Ectodermal cell (in vitro differentiated cells): ENCODE measurements at regions not wholly inside any gene's neighbourhood (a gene's known extent, or its start where the extent isn't known, plus 50 kb on each side); places are given as distances from the start of the nearest gene placed in this dataset.

Source experiments
- H3K27ac ChIP-seq: 2 replicates; pipeline ENCODE4 v1.7.0; 2013; ENCODE audit warnings: mild to moderate bottlenecking, low read depth, low read length; ENCODE audit not compliant: insufficient read depth, poor library complexity, severe bottlenecking
- H3K27me3 ChIP-seq: 2 replicates; pipeline ENCODE4 v1.7.0; 2013; ENCODE audit warnings: mild to moderate bottlenecking, low read length; ENCODE audit not compliant: insufficient read depth, control insufficient read depth, poor library complexity, severe bottlenecking
- H3K36me3 ChIP-seq: one replicate; pipeline ENCODE4 v1.7.0; 2013; ENCODE audit warnings: low read length; ENCODE audit not compliant: control insufficient read depth, insufficient read depth
- H3K4me1 ChIP-seq: one replicate; pipeline ENCODE4 v1.7.0; 2013; ENCODE audit warnings: low read length; ENCODE audit not compliant: control insufficient read depth, insufficient read depth
- H3K4me3 ChIP-seq: 2 replicates; pipeline ENCODE4 v1.7.0; 2013; ENCODE audit warnings: low read depth, low read length, control low read depth; ENCODE audit not compliant: insufficient read depth
- H3K9me3 ChIP-seq: 2 replicates; pipeline ENCODE4 v1.7.0; 2013; ENCODE audit warnings: mild to moderate bottlenecking, low read length, moderate library complexity; ENCODE audit not compliant: control insufficient read depth
- WGBS, 2 experiments: methylation state at CpG; one replicate each; pipeline ENCODE4 v1.1.7; 2013; ENCODE audit warnings: missing lambda C conversion rate in 2 of 2; 5-methylcytosine and 5-hydroxymethylcytosine counted together

DNA sequence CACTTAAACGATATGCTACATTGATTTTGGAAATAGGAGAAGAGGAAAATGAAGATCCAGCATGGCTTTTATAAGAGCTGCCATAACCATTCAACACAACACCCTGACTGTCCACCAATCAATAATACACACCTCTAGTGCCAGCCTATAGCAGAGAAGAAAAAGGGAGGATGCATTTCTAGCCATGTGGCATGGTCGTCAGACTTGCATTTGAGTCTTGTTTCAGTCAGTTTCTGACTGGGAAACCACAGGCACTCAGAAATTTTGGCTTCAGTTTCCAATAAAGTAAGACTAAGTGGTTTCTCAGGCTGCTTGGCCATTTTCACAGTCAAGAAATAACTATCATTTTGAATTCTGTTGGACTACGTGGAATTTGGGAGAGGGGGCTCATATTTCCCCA, 523.5 kb upstream of the LRRC4C start:
- no peaks in the 10 kb centered on the region for H3K27me3 ChIP-seq
- H3K4me3 ChIP-seq = no peak overlapping the region
- no peak overlapping the region for H3K27ac ChIP-seq
- 84 to 91% methylated on average over 2 of the region's 3 CpGs for WGBS, 2 experiments
- no peaks in the 10 kb centered on the region for H3K9me3 ChIP-seq
- H3K4me1 ChIP-seq = no peaks in the 10 kb centered on the region
- no peaks in the 10 kb centered on the region for H3K36me3 ChIP-seq

DNA sequence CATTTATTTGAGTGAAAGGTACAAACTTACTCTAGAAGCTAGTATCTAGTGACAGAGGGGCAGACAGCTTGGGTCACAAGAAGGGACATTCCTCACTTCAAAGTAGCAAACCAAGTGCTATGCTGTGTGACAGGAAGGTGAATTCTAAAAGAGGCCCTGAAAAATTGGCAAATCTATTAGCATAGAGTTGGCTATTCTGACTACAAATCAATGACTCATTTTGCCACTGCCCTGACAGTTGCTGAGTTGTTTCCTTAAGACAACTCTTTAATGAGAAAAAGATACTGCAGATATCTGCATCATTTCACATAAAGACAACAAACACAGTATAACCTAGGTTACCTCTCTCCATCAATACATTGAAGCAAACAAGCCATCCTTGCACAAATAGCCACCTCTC, 524.0 kb upstream of the LRRC4C start:
- Histone ChIP-seq H3K4me3 (no peak overlapping the region), H3K9me3 (no peaks in the 10 kb centered on the region), H3K27ac (no peak overlapping the region), H3K36me3 (no peaks in the 10 kb centered on the region), H3K4me1 (no peaks in the 10 kb centered on the region), H3K27me3 (no peaks in the 10 kb centered on the region)

DNA sequence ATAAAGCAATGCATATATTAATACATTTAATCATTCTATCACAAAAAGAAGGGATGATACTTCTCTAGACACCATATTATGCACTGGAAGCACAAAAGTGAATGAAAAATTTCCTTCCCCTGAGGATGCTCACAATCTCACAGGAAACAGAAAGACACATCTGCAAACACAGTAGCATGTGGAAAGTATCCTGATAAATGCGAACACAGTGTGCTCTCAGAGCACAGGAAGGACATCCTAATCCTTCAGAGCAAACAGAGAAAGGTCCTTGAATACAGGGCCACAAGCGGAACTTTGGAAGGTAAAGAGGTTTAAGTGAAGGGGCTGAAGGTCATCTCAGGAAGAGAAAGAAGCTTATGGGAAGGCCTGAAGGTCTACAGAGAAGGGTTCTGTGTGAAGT, 524.6 kb upstream of the LRRC4C start:
- H3K4me3 ChIP-seq = no peak overlapping the region
- no peaks in the 10 kb centered on the region for H3K4me1 ChIP-seq
- no peak overlapping the region for H3K27ac ChIP-seq
- no peaks in the 10 kb centered on the region for H3K9me3 ChIP-seq
- H3K27me3 ChIP-seq = no peaks in the 10 kb centered on the region
- WGBS, 2 experiments = 90 to 95% methylated on average over 2 of the region's 2 CpGs
- H3K36me3 ChIP-seq = no peaks in the 10 kb centered on the region

DNA sequence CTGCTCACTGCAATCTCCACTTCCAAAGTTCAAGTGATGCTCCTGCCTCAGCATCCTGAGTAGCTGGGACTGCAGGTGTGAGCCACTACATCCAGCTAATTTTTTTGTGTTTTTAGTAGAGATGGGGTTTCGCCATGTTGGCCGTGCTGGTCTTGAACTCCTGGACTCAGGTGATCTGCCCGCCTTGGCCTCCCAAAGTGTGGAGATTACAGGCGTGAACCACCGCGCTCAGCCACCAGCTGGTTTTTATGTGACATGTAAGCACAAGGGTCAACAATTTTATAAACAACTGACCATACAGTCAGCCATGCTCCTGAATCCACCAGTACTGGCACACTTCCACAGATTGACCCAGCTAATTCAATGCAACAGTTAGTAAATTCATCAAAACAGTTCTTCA, 526.3 kb upstream of the LRRC4C start:
- Histone ChIP-seq H3K27ac (no peak overlapping the region), H3K36me3 (no peaks in the 10 kb centered on the region), H3K9me3 (no peaks in the 10 kb centered on the region), H3K27me3 (no peaks in the 10 kb centered on the region), H3K4me3 (no peak overlapping the region), H3K4me1 (no peaks in the 10 kb centered on the region)
- WGBS, 2 experiments = 91 to 93% methylated on average over 6 of the region's 6 CpGs

DNA sequence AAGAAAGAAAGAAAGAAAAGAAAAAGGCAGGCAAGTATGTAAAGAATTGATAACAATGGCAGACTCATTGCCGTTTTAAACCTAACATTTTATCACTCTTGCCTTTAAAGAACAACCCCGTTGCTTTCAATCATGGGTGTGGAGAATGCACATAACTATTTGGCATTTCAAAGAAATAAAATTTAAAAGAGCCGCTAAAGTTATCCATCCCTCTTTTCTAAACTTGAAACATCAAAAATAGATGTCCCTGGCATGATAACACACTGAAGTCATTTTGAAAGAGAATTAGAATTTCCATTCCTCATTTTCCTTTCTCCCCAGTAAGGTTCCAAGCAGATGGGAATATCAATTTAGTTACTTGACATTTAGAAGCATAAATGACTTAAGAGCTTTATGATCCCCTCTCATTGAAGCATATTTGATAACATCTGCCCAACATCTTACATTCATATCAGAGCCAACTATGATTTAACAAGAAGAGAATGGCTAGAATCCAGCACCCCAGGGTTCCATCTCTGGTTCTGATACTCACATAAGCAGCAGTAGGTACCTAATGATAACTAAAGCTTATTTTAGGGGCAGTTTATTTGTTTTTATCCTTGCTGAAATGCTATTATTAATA, 529.6 kb upstream of the LRRC4C start:
- WGBS, 2 experiments = 90 to 97% methylated on average over 3 of the region's 3 CpGs

DNA sequence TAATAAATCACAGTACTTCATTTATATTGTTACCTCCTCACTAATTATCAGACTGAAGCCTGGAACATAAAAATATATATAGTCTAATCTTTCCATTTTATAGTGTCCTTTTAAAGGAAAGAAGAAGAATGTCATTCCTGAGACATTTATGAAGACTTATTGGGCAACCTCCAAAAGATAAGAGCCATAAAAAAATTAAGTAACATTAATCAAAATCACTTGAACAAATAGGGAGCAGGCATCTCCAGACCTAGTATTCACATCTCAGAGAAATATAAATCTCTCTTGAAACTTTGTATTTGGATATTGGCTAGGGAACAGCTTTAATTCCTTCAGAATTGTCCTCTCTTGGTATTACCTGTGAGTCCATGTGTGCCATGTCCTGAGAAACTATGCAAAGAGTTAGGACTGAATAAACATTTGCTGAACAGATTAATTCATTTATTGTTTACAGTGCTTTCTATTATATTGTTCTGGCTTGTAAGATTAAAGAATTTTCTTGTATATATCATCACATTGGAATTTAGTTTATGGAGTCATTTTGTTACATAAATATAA, 530.5 kb upstream of the LRRC4C start:
- H3K36me3 ChIP-seq = no peaks in the 10 kb centered on the region
- H3K4me3 ChIP-seq = no peak overlapping the region
- H3K27ac ChIP-seq = no peak overlapping the region
- H3K9me3 ChIP-seq = no peaks in the 10 kb centered on the region
- H3K4me1 ChIP-seq = no peaks in the 10 kb centered on the region
- no peaks in the 10 kb centered on the region for H3K27me3 ChIP-seq

More for the DNA sequence above, 529.6 kb upstream of the LRRC4C start:
- Histone ChIP-seq H3K9me3 (no peaks in the 10 kb centered on the region), H3K27ac (no peak overlapping the region), H3K4me3 (no peak overlapping the region), H3K27me3 (no peaks in the 10 kb centered on the region), H3K4me1 (no peaks in the 10 kb centered on the region), H3K36me3 (no peaks in the 10 kb centered on the region)

DNA sequence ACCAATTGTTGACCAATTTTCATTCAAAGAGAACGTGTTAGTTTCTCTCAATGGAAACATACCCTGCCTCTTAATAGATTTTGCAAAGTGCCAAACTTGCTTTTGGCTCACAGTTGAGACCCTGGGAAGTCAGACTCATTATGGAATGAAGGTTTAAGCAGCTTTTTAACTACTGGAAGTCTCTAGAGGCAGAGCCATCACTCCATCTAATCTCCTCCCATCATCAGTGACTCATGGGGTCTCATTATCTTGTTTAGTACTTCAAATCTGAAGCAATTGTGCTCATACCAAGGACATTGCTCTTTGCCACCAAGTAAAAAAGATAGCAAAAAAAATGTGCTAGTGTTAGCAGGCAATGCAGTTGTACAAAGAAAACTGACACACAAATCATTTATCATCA, 537.1 kb upstream of the LRRC4C start:
- 75 to 79% methylated on average over 1 of the region's 1 CpG for WGBS, 2 experiments
- Histone ChIP-seq H3K4me3 (no peak overlapping the region), H3K27ac (no peak overlapping the region), H3K27me3 (no peaks in the 10 kb centered on the region), H3K4me1 (no peaks in the 10 kb centered on the region), H3K36me3 (no peaks in the 10 kb centered on the region), H3K9me3 (no peaks in the 10 kb centered on the region)

DNA sequence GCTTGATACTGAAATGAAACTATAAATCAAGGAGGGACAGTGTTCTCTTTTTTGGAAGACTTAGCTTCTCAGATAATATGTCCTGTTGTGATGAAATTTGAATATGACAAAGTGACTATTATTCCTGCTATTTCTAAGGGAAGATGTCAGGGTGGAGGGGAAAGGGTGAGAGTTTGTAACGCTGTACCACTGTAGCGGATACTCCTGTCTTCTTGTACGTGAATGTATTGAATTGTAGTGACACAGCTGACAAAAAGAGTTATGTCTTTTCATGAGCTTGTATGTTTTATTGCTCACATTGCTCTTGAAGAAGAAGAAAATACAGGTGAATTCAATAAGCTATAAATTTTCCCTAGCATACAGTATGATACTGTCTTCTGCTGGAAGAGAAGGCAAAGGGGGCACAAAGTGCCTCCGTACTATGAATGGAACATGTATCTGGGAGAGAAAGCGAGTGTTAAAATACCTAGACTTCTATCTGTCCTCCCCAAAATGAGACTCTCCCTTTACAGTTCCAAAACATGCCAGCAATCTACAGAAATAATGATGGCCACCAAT, 538.5 kb upstream of the LRRC4C start:
- WGBS, 2 experiments = 89 to 91% methylated on average over 5 of the region's 5 CpGs

DNA sequence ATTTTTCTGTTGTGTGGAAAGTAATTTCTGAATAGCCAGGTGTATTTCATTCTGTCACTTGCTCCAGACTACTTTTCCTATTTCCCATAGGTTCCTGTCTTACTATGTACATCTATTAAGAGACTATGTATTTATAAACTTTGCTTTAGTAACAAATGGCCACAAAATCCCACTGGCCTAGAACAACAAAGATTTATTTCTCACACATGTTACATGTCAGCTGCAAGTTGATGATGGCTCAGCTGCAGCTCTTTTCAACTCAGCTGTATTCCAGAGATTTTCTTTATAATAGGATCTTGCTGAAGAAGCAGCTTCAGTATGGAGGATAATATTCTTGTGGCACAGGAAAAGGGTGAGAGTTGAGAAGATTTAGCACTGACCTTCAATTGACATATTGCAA, 539.6 kb upstream of the LRRC4C start:
- H3K4me1 ChIP-seq = no peaks in the 10 kb centered on the region
- H3K4me3 ChIP-seq = no peak overlapping the region
- no peaks in the 10 kb centered on the region for H3K36me3 ChIP-seq
- H3K27ac ChIP-seq = no peak overlapping the region
- H3K9me3 ChIP-seq = no peaks in the 10 kb centered on the region
- H3K27me3 ChIP-seq = no peaks in the 10 kb centered on the region

More for the DNA sequence above, 538.5 kb upstream of the LRRC4C start:
- Histone ChIP-seq H3K27ac (no peak overlapping the region), H3K27me3 (no peaks in the 10 kb centered on the region), H3K4me1 (no peaks in the 10 kb centered on the region), H3K9me3 (no peaks in the 10 kb centered on the region), H3K4me3 (no peak overlapping the region), H3K36me3 (no peaks in the 10 kb centered on the region)

DNA sequence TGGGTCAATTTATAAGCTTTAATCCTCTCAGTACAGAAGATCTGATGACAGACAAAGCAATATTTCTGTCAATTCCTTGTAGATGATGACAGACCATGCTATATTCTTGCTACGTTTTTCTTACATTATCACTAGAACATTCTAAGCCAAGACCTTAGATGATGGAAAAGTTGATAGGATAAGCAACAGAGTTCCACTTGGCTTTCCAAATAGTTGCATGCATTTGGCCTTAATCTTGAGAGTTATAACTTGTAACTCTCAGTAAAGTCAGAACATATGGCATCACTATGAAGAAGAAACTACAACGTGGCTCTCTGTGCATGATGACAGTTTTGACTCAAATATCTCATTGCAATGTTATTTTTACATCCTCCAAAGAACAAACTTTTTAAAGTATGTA, 544.3 kb upstream of the LRRC4C start:
- H3K27ac ChIP-seq = no peak overlapping the region
- H3K27me3 ChIP-seq = no peaks in the 10 kb centered on the region
- 88 to 98% methylated on average over 2 of the region's 2 CpGs for whole genome bisulfite sequencing, 2 experiments
- H3K4me3 ChIP-seq = no peak overlapping the region
- no peaks in the 10 kb centered on the region for H3K4me1 ChIP-seq
- no peaks in the 10 kb centered on the region for H3K36me3 ChIP-seq
- no peaks in the 10 kb centered on the region for H3K9me3 ChIP-seq
